ENCODE measurements at regions not wholly inside any gene's neighbourhood (a gene's known extent, or its start where the extent isn't known, plus 50 kb on each side); places are given as distances from the start of the nearest gene placed in this dataset.
"Not testable (repeated sequence)": the region's sequence is repeated elsewhere in the genome, so short reads cannot be mapped to it uniquely, and the experiment has no call there.

DNA sequence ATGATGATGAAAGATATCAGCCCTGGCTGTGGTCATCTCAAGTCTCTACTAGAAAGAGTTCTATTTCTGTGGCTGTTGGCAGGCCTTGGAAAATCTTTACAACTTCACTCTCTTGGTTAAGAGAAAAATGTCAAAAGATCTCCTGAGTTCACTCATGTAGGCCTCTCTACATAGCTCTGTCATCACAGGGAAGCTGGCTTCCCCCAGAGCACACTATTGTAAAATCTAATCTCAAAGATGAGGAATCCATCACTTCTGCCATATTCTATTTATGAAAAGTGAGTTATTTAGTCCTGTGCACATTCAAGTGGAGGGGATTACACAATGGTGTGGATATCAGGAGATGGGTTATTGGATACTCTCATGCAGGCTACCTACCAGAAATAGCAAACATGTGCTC lies 388.4 kb upstream of the HS3ST1 start:
- DNase-seq = no peak

DNA sequence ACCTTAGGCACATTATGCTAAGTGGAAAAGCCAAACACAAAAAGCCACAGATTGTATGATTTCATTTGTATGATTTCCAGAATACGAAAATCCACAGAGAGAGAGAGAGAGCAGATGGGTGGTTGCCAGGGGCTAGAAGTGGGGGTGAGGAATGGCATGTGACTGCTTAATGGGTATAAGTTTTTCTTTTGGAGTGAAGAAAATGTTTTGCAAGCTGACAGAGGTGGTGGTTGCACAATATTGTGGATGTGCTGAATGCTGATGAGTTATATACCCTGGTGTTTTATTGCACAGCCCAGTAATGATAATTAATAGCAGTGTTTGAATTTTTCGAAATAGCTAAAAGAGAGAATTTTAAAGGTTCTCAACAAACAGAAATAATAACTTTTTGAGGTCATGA lies 386.1 kb upstream of the HS3ST1 start:
- DNase-seq = no peak

DNA sequence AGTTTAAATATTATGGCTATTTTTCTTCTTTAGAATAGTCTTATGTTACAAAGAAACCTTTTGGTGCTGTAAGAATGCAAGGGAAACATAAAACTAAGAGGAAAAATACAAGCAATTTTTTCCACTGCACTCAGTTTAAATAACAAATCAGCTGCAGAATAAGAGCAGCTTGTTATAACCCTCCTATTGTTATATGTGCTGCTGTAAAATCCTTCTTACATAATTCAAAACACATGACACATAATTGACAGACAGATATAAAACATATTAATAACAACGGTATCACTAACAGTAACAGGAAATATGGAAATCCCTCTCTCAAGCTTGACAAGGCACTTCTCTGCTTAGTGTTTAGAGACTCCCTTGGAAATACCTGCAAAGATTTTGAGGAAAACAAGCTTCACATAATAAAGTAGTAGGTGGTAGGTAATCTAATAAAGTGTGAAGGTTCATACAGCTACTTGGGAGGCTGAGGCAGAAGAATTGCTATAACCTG lies 385.3 kb upstream of the HS3ST1 start:
- DNase-seq = peak; percentile 8

DNA sequence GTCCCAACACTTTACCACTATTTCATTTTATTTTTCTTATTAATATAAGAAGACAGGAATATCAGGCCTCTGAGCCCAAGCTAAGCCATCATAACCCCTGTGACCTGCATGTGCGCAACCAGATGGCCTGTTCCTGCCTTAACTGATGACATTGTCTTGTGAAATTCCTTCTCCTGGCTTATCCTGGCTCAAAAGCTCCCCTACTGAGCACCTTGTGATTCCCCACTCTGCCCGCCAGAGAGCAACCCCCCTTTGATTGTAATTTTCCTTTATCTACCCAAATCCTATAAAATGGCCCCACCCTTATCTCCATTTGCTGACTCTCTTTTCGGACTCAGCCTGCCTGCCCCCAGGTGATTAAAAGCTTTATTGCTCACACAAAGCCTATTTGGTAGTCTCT lies 382.8 kb upstream of the HS3ST1 start:
- DNase-seq = not testable (repeated sequence)

DNA sequence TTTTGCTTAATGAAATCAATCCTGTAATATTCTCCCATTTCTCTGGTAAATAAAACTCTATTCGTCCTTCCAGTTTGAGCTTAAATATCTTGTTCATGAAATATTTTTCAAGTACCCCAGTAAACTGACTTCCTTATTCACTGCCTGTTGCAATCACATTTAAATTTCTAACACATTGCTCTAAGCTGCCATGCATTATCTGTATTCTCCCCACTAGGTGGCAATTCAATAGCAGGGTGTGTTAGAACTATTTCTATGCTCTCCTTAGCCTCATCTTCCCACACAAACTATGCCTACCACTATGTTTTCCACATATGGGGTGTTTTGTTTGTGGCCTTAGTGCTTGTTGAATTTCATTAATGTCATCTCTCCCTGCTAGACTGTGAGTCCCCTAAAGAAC lies 377.1 kb upstream of the HS3ST1 start:
- DNase-seq = peak; percentile 76

DNA sequence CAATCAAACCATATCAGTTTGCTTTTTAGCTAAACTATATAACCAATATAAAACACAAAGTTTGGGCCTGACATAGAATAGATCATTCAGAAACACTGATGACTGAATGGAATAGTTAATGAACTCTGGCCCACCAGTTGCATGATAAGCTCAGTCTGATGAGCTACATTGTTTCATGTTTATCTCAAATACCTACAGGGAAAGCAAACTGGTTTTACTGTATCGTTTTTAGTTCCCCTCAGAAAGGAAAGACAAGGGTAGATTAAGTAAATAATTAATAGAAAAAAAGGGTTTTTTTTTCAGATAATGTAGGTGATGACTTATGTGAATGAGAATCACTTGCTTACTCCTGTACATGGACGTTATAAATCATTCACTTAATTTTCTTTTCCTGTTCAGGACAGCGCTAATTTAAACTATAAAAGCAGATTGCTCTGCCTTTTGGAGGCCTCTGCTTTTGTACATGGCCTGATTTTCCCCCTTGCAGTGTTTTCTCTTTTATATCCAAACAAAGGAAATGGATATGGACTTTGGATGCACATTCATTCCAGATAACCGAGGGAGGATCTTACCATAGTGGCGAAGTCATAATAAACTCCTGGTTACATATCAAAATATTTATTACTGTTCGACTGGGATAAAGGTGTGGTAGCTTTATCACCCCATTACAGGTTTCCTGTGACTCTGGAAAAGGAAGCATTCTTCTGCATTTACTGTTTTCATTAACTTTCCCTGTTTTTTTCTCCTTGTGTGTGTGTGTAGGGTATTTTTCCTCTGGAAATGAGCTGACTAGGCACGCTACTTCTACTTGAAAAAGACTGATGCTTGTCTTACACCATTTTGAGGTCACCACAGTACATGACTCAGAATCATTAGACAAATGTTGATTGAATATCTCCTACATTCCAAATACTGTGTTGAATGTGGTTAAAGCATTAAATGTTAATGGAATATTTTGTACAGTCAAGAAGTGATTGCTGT lies 373.1 kb upstream of the HS3ST1 start:
- peak; percentile 82 for DNase-seq

DNA sequence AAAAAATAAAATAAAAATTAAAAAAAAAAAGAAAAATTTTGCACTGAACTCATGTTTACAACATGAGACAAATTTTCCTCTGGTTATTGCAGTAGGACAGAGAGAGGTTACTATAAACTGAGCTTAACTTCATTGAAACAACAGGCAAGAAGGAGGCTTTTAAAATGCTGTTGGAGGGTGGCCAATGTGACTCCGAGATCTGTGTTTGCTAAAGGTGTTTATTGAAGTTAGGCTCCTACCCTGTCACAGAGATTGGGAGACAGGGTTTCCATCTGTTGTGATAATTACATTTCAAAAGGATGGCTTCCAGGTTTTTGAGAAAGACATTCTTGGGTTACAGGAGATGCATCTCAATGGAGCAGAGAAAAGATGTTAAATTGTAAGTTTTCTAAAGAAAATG lies 370.5 kb upstream of the HS3ST1 start:
- no peak for DNase-seq

DNA sequence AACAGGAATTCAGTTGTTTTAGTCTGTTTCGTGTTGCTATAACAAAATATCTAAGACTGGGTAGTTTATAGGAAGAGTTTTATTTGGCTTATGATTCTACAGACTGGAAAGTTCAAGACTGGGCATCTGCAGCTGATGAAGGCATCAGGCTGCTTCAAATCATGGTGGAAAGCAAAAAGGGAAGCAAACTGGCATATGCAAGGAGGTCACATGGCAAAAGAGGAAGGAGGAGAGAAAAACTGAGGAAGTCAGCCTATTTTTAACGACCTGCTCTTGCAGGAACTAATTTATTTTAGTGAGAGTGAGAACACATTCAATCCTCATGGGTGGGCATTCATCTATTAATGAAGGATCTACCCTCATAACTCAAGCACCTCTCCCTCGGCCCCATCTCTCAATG lies 363.1 kb upstream of the HS3ST1 start:
- DNase-seq = no peak

DNA sequence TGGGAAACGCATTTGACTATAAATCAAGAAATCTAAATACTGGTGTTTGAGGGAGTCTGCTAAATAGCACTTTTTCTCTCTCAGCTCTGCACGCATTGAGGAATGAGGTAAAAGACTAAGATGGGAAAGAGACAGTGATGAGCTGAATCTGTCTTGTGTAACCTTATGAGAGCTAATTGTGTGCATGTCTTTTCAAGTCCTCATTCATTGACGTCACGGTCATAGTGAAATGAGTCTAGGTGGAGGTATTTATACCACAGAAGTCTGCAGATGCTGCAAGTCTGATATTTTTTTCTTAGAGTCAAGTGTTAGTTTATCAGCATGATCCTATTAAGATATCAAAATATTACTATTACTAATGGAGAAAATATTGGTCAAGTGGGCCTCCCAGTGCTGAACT lies 361.5 kb upstream of the HS3ST1 start:
- DNase-seq = no peak

DNA sequence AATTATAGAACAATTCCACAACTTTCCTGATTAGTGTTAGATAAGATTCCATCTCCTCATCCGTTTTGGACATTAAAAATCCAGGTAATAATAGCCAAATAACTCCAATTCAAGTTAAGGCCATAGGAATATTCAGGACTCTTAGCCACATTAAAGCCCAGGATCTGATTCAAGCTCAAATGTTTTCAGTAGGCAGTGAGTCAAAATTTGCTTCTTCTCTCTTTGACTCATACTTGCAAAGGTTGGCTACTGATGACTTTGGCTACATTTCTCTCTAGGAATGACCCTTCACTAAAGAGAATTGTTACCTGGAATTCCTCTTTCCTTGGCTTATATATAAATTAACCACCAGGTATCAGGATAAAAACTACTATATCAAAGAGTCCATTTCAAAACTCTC lies 354.9 kb upstream of the HS3ST1 start:
- no peak for DNase-seq

DNA sequence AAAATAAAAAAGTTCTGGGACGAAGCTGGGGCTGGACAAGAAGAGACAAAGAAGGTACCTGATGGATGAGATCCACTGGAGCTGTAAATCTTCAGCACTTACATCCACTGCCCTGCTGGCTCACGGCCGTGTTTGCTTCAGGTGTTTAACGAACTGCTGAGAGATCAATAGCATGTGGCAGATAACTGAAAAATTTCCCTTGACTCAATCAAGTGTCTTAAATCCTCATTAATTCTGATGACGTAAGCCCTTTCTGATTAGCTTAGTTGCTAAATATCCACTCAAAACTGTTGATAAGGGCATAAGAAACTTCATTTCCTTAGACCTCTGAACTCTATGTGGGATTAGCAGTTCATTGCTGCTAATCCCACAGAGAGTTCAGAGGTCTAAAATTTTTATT lies 354.2 kb upstream of the HS3ST1 start:
- no peak for DNase-seq

DNA sequence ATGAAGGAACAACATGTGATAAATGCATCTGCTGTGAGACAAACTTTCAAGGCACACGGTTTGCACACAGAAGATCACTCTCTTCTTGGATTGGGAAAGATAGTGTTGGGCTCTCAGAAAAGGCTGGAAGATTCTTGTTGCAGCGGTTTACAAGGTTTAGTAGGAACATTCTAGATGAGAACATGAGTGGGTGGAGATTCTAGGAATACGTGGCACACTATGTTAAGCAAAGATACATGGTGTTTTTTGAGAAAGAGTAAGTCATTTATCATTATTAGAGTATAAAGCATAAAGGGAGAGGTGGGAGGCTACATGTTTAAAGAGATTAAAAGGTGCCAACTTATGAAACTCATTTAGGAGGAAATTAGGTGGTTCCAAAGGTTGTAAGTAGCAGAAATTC lies 348.8 kb upstream of the HS3ST1 start:
- DNase-seq = no peak

DNA sequence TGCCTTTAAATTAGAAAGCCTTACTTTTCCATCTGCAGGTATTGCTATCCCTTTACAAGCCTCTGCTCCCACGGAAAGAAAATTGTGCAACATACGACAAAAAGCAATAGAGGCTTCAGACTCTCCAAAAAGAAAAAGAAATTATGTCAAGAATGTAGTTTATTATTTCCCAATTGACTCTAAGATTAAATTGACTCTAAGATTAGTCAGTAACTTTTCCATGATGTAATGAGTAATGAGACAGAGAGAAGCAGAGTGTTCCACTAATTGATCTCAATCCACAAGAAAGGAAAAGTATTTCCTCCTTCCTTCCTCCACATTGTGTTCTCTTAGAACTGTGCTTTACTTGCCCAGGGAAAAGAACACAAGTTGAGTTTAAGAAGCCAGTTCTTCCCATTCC lies 345.7 kb upstream of the HS3ST1 start:
- peak; percentile 71 for DNase-seq

DNA sequence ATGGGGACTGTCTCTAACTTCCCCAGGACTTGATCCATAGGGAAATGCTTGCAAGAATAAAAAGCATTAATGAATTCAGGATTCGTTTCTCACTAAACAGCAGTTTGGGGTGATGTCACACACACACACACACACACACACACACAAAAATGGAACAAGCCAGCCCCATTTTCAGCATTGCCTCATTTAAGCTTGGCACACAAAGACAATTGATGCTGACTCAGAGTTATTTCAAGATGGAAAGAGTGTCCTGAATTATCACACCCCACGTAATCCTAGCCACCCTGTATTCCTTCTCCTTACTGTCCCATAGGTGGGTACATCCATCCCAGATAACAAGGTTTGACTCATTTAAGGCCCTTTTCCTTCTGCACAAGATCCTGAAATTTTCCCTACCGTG lies 345.1 kb upstream of the HS3ST1 start:
- no peak for DNase-seq

DNA sequence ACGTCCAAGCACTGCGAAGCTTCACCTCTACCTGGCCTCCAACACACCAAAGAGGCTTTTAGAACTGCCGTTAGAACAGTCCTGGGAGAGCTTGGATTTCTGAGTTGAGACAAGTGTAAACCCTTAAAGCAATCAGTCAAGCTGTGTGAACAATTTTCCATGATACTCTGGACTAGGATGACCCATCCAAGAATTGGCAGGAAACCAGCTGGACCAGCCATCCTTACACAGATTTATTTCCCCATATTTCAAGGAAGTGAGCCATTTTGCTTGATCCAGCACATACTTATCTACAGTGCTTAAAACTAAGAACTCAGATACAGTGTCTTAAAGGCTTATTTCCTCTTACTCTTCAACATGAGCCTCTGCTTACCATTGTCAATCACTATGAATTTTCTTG lies 340.7 kb upstream of the HS3ST1 start:
- DNase-seq = peak; percentile 13

DNA sequence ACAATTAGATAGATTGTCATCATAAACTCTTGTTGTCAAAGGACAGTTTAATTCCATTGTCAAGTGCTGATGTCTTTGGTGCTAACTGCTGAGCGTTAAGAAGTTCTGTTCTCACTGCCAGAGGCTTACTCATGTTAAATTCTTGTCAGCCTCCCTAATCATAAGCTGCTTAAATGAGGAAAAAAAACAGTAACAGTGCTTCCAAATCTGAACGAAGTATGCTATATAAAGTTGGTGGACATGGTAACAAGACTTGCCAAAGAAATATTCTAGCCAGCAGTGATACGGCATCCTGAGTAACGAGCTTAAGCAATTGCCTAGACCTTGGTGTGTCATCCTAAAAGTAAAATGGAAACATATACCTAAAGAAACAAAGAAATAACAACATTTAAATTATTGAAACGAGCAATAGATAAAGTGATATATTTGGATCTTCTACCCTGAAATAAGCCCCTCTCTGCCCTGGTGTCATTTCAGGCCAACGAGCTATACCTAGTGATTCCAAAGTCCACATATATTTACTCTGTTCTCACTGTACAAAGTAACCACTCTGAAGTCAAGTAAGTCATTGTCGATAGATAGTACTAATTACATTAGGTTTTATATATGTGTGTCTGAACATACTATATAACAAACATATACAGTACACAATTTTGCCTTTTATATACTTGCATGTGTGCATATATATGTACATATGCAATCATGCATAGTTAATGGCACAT lies 339.7 kb upstream of the HS3ST1 start:
- DNase-seq = no peak

DNA sequence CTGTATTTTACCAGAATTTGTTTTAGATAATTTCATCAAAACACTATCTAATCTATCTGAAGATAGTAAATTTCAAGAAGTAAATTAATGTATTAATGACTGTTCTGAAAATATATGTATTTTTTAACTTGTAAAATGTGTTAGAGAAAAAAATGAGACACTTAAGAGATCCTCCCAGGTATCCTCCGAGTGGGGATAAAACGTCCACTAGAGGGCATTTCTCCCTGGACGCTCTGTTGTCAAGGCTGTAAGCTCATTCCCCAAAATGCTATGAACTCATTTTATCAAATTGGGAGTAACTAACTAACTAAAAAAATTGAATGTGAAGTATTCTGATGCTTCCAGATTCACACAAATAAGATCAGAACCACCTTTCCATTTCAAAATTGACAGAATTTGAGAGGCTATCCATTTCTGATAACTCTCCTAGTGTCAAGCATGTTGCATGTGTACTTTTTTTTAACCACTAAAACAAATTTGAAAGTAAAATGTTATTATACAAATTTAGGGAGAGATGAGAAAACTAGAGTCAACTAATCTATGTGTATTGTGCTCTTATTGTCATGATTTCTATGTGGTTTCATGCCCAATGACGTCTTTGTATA lies 337.3 kb upstream of the HS3ST1 start:
- DNase-seq = peak; percentile 77

DNA sequence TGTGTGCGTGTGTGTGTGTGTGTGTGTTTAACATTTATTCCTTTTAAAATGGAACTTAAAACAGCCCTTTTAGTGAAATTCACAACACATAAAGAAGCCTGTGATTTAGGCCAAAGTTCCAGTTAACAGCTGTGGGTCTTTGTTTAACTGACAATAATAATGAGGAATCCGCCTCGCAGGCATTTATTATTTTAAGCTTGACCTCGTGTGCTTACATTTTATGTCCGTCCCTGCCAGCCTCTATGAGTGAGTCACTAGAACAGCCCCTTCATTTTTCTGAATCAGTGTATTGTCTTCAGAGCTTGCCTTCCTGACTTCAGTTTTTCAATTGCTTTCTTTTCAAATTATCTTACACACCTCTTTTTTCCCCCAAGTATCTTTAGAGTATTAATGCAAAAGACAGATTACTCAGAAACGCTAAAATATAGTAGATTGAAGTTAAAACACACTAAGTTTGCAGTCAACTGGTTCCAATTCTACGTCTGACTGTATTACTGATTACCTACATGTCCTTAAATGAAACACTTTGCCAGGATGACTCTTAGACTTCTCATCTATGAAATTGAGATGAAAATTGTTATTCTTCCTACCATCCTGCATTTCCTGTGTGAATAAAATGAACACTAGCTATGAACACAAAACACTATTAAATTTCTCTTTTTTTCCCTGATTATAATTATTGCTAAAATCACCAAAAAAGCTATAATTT lies 319.6 kb upstream of the HS3ST1 start:
- peak; percentile 94 for DNase-seq

DNA sequence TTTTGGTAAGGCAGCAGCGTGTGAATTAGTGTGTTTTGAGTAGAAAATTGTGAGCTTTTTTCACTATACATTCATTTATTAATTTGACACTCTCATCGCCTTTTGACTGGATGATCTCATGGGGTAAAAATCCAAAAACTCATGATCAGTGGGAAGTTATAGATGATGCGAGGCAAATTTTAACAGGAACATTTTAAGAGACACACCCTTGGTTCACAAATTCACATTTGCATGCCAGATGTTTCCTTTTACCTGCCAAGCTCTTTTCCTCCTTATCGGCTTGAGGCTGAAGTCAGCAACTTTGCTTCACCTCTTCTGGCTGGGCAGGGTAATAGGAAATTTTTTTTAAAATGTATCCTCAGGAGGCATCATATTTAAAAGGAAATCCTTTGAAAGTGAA lies 318.0 kb upstream of the HS3ST1 start:
- DNase-seq = peak; percentile 14

DNA sequence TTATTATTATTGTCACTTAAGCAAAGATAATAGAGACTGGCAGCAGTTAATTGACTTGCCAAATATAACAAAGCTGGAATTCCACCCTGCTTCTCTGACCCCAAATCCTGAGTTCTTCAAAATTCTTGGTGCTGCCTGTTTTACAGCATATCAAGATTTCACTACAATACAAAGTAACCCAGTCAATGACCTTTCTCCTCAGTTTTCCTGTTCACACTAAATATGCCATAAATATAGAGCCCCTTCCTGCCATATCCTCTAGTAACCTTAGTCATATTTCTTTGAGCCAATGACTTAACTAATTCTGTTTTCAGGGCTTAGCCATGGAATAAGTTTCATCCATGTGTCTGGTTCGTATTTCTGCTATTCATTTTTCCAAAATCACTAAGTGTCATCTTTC lies 315.3 kb upstream of the HS3ST1 start:
- DNase-seq = peak; percentile 80

DNA sequence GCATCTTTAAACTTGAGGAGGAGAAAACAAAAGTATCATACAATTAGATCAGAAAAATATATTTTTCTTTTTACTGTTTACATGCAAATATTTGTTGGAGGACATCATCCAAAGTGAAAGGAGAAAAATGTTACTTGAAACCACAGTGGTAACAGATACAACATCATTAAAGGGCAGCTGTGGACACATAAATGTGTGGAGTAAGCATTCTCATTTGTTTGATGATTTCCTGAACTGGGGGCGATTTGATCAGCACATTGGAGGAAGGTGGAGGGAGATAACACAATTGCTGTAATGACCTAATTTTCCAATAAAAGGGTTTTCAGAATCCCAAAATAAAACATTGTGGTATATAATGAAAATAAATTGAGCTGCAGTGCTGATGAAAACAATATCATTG lies 314.5 kb upstream of the HS3ST1 start:
- peak; percentile 58 for DNase-seq

DNA sequence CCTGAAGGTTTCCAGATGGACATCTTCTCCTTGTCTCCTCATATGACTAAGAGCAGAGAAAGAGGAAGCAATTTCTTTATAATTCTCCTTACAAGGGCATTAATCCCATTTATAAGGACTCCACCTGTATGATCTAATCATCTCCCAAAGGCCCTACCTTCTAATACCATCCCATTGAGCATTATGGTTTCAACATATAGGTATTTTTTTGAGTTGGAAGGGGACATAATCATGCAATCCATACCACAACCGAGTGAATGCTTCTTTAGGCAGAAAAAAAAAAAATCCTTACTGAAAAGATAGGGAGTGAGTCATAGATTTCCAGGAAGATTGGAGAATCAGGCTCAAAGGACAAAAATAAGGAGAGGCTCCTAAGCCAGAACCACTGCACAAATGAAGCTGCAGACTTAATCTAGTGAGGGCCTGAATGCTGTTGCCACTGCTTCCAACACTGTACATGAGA lies 312.5 kb upstream of the HS3ST1 start:
- DNase-seq = peak; percentile 56

DNA sequence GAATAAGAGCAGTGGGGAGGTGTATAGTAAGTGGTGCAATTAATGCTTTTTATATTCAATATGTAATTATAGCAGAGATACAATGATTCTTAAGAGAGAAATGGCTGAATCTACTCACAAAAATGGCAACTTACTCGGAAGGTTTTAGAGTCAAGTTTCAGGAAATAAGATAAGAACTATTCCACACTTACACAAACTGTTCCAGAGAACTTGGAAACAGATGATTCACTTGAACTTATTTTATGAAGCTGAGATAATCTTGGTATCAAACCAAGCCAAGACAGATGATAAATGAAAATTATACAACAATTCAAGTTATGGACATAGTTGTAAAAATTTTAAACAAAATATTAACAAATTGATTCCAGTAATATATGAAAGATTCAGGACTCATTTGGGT lies 311.3 kb upstream of the HS3ST1 start:
- DNase-seq = peak; percentile 69
